ENCODE measurements at regions not wholly inside any gene's neighbourhood (a gene's known extent, or its start where the extent isn't known, plus 50 kb on each side); places are given as distances from the start of the nearest gene placed in this dataset.
A peak's percentile ranks its signal among the peaks of the same experiment; 100 is the strongest.

DNA sequence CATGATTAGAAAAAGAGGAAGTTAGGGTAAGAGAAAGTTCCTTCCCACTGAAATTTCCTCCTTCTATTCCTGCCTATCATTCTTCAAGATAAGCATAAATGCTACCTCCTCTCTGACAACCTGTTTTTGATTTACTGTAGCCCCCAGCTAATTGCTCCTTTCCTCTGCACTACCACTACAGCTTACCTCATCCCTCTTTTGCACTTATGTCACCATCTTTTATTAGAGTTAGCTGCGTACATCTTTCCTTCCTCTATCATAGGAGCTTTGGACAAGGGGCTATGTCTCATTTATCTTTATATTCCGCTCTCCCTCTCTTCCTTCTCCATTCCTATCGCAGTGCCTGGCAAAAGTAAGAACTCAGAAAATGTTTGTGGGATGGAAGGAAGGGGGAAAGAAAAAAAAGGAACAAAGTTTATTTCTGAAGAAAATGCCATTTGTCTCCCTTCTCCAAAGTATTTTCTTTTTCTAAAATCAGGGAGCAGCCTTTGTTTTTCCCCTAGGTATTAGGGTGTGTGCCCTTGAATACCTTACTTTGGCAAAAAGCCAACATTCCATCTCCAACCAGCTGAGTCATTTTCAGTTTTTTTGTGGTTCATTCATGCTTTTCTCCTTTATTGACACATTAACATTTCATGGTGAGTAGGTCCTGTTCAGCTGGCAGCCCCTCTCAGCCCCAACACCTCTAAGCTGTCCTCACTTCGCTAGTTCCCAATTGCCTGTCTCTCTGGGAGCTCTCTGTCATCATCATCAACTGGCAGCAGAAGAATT lies 87.6 kb upstream of the SOX2 start:
- no peaks in the 10 kb centered on the region for H3K4me1 ChIP-seq (ENCODE audit: control insufficient read depth, insufficient read depth, low read length)
- no peaks in the 10 kb centered on the region for H3K27me3 ChIP-seq (ENCODE audit: control insufficient read depth, insufficient read depth, low read length)
- DNase-seq: peak; percentile 7
- H3K27ac ChIP-seq (ENCODE audit: low read length): no peak overlapping the region
- no CpG with 5 or more reads among the region's 4 CpGs for WGBS (ENCODE audit: insufficient coverage)
- H3K36me3 ChIP-seq (ENCODE audit: control insufficient read depth, insufficient read depth, low read length): no peaks in the 10 kb centered on the region
- H3K4me3 ChIP-seq (ENCODE audit: low read length): no peak overlapping the region
- no peaks in the 10 kb centered on the region for H3K9me3 ChIP-seq (replicated peaks; ENCODE audit: control insufficient read depth, low read depth, low read length)

DNA sequence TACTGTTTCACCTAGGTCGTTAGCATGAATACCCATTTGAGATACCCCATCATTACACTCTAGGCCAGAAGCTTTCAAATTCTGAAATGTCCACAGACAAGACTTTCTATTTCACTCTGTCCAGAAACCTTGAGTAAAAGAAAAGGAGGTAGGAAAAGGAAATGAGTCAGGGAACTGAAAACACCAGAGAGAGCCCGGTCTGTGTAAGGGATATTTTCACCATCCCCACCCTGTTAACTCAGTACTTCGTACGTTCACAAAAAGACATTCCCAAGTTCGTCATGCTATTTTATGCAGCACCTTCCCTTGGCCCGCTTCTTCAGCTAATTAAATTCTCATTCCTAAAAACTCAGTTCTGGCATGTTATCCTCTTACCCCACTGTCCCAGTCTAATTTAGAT lies 89.4 kb upstream of the SOX2 start:
- Histone ChIP-seq H3K36me3 (ENCODE audit: control insufficient read depth, insufficient read depth, low read length) (no peaks in the 10 kb centered on the region), H3K4me1 (ENCODE audit: control insufficient read depth, insufficient read depth, low read length) (no peaks in the 10 kb centered on the region), H3K27ac (ENCODE audit: low read length) (no peak overlapping the region), H3K4me3 (ENCODE audit: low read length) (no peak overlapping the region), H3K27me3 (ENCODE audit: control insufficient read depth, insufficient read depth, low read length) (no peaks in the 10 kb centered on the region), H3K9me3 (replicated peaks; ENCODE audit: control insufficient read depth, low read depth, low read length) (no peaks in the 10 kb centered on the region)
- WGBS (ENCODE audit: insufficient coverage): 68% methylated on average over 5 of the region's 6 CpGs
- DNase-seq: no peak

DNA sequence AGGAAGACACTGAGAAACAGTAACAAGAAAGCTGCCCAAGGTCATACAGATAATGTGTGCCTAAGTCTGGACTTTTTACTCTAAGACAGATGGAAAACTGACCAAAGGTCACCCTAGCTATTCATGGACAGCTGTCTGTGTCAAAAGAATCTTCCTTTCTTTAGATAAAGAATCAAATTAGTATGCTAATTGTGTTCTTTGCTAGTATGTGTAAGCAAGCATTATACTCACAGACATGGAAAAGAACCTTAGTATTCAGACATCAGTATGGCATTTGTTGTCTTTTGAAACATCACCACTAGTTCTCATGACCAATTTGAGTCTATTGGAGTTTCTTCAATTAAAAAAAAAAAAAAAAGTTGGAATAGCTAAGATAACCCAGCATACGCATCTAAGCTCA lies 91.8 kb upstream of the SOX2 start:
- no peak for DNase-seq
- no CpG with 5 or more reads among the region's 1 CpG for WGBS (ENCODE audit: insufficient coverage)
- no peaks in the 10 kb centered on the region for H3K9me3 ChIP-seq (replicated peaks; ENCODE audit: control insufficient read depth, low read depth, low read length)
- H3K4me1 ChIP-seq (ENCODE audit: control insufficient read depth, insufficient read depth, low read length): no peaks in the 10 kb centered on the region
- no peak overlapping the region for H3K4me3 ChIP-seq (ENCODE audit: low read length)
- no peaks in the 10 kb centered on the region for H3K36me3 ChIP-seq (ENCODE audit: control insufficient read depth, insufficient read depth, low read length)
- no peaks in the 10 kb centered on the region for H3K27me3 ChIP-seq (ENCODE audit: control insufficient read depth, insufficient read depth, low read length)
- no peak overlapping the region for H3K27ac ChIP-seq (ENCODE audit: low read length)

DNA sequence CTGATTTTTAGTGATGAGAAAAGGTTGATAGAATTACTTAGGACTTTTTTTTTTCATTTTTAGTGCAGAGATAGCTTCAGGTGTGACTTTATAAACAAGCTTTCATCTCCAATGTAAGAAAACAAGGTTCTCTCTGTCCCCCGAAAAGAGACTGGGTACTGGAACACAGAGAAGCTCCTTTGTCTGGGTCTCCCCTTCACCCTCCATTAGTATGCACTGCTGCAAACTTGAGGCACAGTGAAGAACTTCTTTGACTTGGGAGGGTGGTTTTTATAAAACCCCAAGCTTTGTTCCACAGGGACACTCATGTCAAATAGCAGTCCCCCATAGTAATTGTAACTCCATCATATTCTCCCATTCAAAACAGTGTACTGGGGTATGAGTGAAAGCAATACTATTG lies 93.5 kb upstream of the SOX2 start:
- H3K27ac ChIP-seq (ENCODE audit: low read length): no peak overlapping the region
- WGBS (ENCODE audit: insufficient coverage): no CpG with 5 or more reads among the region's 1 CpG
- no peaks in the 10 kb centered on the region for H3K9me3 ChIP-seq (replicated peaks; ENCODE audit: control insufficient read depth, low read depth, low read length)
- H3K27me3 ChIP-seq (ENCODE audit: control insufficient read depth, insufficient read depth, low read length): no peaks in the 10 kb centered on the region
- no peak overlapping the region for H3K4me3 ChIP-seq (ENCODE audit: low read length)
- no peak for DNase-seq
- H3K4me1 ChIP-seq (ENCODE audit: control insufficient read depth, insufficient read depth, low read length): no peaks in the 10 kb centered on the region
- H3K36me3 ChIP-seq (ENCODE audit: control insufficient read depth, insufficient read depth, low read length): no peaks in the 10 kb centered on the region

DNA sequence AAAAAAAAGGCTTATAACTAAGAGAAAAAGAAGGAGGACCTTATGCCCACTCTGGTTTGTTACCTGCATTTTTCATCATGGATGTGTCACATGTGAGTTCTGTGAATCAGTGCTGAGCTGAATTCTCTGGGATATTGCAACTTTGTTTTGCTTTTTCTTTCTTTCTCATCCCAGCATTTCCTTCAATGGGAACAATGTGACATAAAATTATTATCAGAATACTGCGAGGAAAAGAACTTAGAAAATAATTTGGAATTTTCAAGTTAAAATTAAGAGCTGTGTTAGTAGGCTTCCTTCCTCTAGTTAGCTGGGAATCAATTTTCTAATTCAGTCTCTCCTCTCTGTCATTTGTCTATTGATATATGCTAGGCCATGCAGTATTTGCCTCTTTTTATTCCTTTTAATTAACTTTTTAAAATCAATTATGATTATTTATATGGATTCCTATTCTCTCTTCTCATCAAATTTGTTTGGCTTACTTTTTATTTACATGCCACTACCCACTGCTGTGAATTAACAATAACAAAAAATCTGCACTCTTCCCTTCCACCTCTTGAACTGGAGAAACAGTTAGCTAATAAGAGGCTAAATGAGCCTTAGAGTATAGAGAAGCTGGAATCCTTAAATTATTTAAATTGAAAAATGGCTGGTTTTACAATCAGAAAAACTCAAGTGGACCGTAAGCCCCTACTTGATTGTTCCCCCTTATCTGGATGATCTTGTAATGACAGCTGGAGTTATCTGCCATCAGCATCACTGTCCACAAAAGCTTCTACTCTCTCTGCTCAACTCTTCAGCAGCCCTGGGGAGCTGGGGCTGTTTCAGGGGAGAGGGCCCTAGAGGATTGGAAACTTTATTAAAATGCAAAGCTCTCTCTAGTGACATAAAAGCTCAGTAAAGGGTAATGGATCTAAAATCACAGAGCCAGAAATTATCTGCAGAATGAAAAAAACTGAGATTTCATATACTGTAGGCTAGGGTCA lies 95.3 kb upstream of the SOX2 start:
- Histone ChIP-seq H3K36me3 (ENCODE audit: control insufficient read depth, insufficient read depth, low read length) (no peaks in the 10 kb centered on the region), H3K9me3 (replicated peaks; ENCODE audit: control insufficient read depth, low read depth, low read length) (no peaks in the 10 kb centered on the region), H3K27me3 (ENCODE audit: control insufficient read depth, insufficient read depth, low read length) (no peaks in the 10 kb centered on the region), H3K4me3 (ENCODE audit: low read length) (no peak overlapping the region), H3K4me1 (ENCODE audit: control insufficient read depth, insufficient read depth, low read length) (no peaks in the 10 kb centered on the region), H3K27ac (ENCODE audit: low read length) (no peak overlapping the region)
- no CpG with 5 or more reads among the region's 2 CpGs for WGBS (ENCODE audit: insufficient coverage)
- DNase-seq: no peak

DNA sequence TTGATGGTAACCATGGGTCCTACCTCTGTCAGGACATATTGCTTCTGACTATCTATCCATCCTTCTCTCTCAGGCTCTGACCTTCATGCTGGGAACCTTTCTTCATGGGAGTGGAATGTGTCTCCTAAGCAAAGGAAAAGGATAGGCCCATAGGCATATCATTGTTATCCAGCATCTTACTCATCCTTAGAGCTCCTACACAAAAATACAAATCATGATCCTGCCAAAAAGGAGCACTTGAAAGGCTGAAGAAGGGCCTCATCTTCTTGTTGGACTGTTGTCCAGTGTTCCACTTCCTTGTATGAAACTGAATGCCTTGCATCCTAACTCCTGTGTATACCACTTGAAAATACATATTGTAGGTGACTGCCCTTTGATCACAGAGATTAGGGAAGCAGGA lies 96.1 kb upstream of the SOX2 start:
- Histone ChIP-seq H3K4me1 (ENCODE audit: control insufficient read depth, insufficient read depth, low read length) (no peaks in the 10 kb centered on the region), H3K36me3 (ENCODE audit: control insufficient read depth, insufficient read depth, low read length) (no peaks in the 10 kb centered on the region), H3K27ac (ENCODE audit: low read length) (no peak overlapping the region), H3K9me3 (replicated peaks; ENCODE audit: control insufficient read depth, low read depth, low read length) (no peaks in the 10 kb centered on the region), H3K4me3 (ENCODE audit: low read length) (no peak overlapping the region), H3K27me3 (ENCODE audit: control insufficient read depth, insufficient read depth, low read length) (no peaks in the 10 kb centered on the region)
- DNase-seq: no peak

DNA sequence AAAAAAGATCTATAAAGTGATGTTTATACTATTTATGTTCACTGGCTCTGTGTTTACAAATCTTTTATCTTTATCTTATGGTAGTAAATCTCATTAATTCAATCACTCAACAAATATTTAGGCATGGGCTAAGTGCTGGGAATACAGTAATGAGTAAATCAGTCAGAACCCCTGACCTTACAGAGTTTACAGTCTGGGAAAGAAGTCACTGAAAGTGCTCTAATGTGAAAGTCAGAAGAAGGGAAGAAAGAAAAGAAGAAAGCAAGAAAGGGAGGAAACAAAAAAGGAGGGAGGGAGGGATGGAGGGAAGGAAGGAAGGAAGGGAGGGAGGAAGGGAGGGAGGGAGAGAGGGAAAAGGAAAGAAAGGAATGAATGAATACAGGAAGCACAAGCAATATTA lies 96.8 kb upstream of the SOX2 start:
- no peaks in the 10 kb centered on the region for H3K27me3 ChIP-seq (ENCODE audit: control insufficient read depth, insufficient read depth, low read length)
- no peak overlapping the region for H3K27ac ChIP-seq (ENCODE audit: low read length)
- H3K4me3 ChIP-seq (ENCODE audit: low read length): no peak overlapping the region
- H3K9me3 ChIP-seq (replicated peaks; ENCODE audit: control insufficient read depth, low read depth, low read length): no peaks in the 10 kb centered on the region
- DNase-seq: no peak
- no peaks in the 10 kb centered on the region for H3K36me3 ChIP-seq (ENCODE audit: control insufficient read depth, insufficient read depth, low read length)
- no peaks in the 10 kb centered on the region for H3K4me1 ChIP-seq (ENCODE audit: control insufficient read depth, insufficient read depth, low read length)

DNA sequence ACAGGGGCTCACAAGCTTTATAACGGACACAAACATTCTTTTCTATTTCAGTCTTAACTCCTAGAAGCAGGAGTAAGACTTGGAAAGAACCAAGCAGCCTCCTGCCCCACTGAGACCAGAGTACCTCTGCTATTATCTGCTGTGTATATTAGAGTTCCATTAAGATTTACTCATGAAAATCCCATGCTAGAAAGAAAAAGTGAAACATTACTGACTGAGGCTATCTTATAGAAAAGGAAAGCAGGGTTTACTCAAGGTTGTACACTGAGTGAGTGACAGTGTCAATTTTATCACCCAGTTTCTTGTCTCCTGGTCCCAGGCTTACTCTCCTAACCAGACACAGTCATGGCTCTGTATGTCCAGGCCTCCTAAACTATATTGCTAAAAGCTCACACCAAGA lies 97.9 kb upstream of the SOX2 start:
- Histone ChIP-seq H3K4me1 (ENCODE audit: control insufficient read depth, insufficient read depth, low read length) (no peaks in the 10 kb centered on the region), H3K9me3 (replicated peaks; ENCODE audit: control insufficient read depth, low read depth, low read length) (no peaks in the 10 kb centered on the region), H3K4me3 (ENCODE audit: low read length) (no peak overlapping the region), H3K36me3 (ENCODE audit: control insufficient read depth, insufficient read depth, low read length) (no peaks in the 10 kb centered on the region), H3K27ac (ENCODE audit: low read length) (no peak overlapping the region), H3K27me3 (ENCODE audit: control insufficient read depth, insufficient read depth, low read length) (no peaks in the 10 kb centered on the region)
- no peak for DNase-seq
- no CpG with 5 or more reads among the region's 1 CpG for WGBS (ENCODE audit: insufficient coverage)

DNA sequence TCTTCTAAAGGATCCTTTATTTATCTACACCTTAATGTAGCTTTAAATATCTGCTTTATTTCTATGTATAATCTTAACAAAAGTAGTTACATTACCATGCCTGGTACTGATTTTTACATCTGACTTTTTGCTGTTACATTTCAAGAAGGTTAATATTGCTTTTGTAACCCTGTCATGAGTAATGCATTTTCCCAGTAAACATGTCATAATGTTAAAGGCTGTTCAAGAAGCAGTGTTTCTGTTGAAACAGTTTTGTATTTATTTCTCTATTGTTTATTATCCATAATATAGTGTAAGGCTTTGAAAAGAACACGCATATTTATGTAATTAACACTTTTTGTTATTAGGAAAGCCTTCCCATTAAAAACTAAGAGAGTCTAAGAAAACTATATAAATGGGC lies 98.5 kb upstream of the SOX2 start:
- no CpG with 5 or more reads among the region's 1 CpG for WGBS (ENCODE audit: insufficient coverage)
- H3K27me3 ChIP-seq (ENCODE audit: control insufficient read depth, insufficient read depth, low read length): no peaks in the 10 kb centered on the region
- H3K4me3 ChIP-seq (ENCODE audit: low read length): no peak overlapping the region
- no peaks in the 10 kb centered on the region for H3K36me3 ChIP-seq (ENCODE audit: control insufficient read depth, insufficient read depth, low read length)
- H3K4me1 ChIP-seq (ENCODE audit: control insufficient read depth, insufficient read depth, low read length): no peaks in the 10 kb centered on the region
- no peaks in the 10 kb centered on the region for H3K9me3 ChIP-seq (replicated peaks; ENCODE audit: control insufficient read depth, low read depth, low read length)
- no peak for DNase-seq
- H3K27ac ChIP-seq (ENCODE audit: low read length): no peak overlapping the region

DNA sequence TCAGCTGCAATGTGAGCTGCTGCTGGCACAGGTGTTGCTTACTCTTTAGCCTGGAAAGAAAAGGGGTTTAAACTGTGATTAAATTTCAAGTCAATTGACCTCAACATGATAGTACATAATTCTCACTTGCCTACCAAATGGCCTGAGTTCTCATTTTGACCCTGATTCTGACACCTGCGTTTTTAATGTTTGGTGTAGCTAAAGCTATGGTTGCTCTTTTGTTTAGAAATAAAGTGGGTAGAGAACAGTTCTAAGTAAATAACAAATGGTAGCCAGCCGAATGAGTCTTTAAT lies 100.8 kb upstream of the SOX2 start:
- H3K4me3 ChIP-seq (ENCODE audit: low read length): no peak overlapping the region
- no peaks in the 10 kb centered on the region for H3K9me3 ChIP-seq (replicated peaks; ENCODE audit: control insufficient read depth, low read depth, low read length)
- no peaks in the 10 kb centered on the region for H3K27me3 ChIP-seq (ENCODE audit: control insufficient read depth, insufficient read depth, low read length)
- whole genome bisulfite sequencing (ENCODE audit: insufficient coverage): no CpG with 5 or more reads among the region's 2 CpGs
- no peaks in the 10 kb centered on the region for H3K36me3 ChIP-seq (ENCODE audit: control insufficient read depth, insufficient read depth, low read length)
- no peak for DNase-seq
- H3K27ac ChIP-seq (ENCODE audit: low read length): no peak overlapping the region
- H3K4me1 ChIP-seq (ENCODE audit: control insufficient read depth, insufficient read depth, low read length): no peaks in the 10 kb centered on the region

Measured in muscle of leg (tissue), 3 donors.